Pons (tissue), 1 donor: ENCODE measurements at regions not wholly inside any gene's neighbourhood (a gene's known extent, or its start where the extent isn't known, plus 50 kb on each side); places are given as distances from the start of the nearest gene placed in this dataset.
"Not testable (repeated sequence)": the region's sequence is repeated elsewhere in the genome, so short reads cannot be mapped to it uniquely, and the experiment has no call there.

Experiments used
- DNase-seq: peaks from one replicate; pipeline ENCODE4 v3.0.0-alpha.2; 2016; ENCODE audit warnings: low spot score

DNA sequence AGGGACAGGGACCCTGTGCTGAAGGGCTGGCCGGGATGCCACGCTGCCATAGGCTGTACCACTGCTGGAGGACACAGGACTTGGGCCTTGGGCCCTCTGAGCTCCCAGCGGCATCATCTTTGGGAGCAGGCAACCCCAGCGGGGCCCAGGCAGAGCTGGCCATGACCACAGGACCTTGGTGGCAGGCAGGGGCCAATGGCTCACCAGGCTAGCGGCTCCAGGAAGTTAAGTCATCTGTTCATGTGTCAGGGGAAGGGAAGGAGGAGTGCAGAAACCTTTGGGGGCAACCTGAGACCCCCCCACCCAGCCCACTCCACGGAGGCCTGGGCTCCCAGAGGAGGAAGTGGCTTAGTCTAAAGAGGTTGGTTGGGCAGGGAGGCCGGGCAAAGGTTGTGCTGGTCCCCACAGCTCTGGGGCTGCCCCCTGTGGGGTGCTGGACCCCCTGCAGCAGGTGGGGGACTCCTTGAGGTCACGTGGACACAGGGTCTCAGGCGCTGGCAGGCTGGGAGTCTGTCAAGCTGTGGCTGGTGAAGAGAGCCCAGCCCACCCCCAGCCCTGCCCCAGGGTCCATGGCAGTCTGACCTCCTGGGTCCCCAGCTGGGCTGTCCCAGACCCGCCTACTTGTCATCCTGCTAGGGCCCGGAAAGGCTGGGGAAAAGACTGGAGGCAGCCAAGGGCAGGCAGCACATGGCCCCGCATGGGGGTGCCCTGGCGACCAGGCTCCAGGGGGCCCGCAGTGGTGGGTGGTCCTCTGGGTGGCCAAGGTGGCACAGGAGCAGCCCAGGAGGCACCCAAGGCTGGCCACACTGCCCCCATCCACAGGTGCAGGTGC lies 184.3 kb downstream of the IGLL1 start:
- DNase-seq: no peak

- no peak for DNase-seq
Observed at GRCh38 chr22:23394525-23395326, 185.4 kb downstream of the IGLL1 start.

DNA sequence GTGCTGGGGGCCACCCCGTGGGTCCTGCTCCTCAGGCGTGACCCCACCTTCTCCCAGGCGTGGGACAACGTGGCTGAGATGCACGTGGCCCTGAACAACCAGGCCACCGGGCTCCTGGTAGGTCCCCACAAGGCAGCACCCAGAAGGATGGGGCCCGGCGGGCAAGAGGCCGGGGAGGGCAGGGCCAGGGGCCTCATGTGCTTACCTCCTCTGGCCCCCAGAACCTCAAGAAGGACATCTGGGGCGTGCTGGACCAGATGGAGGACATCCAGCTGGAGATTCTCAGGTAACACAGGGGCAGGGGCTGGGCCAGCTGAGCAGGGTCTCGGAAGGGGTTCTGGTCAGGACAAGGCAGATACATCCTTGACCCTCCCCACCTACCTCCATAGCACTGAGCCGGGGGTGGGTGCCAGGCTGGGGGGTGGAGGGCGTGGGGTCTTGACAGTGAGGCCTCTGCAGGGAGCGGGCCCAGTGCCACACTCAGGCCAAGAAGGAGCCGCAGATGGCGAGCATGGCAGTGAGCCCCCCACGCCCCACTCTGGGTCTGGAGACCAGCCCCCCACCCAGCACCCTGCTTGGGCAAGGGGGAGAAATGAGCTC lies 186.3 kb downstream of the IGLL1 start:
- no peak for DNase-seq

DNA sequence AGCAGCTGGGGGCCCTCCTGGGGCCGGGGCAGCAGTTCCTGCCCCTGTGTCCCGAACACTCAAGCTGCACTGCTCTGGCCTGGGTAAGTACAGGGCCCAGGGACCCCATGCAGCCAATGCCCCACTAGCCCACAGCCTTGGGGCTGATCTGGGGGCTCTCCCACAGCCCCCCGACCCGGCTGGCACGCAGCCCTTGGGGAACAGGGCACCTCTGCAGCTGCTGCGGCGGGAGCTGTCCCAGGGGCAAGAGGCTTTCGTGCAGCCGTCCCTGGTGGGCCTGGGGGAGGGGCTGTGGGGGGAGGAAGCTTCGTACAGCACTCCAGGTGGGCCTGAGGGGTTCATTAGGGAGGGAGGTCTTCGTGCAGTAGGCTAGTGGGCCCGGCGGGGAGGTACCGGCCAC lies 186.9 kb downstream of the IGLL1 start:
- not testable (repeated sequence) for DNase-seq

DNA sequence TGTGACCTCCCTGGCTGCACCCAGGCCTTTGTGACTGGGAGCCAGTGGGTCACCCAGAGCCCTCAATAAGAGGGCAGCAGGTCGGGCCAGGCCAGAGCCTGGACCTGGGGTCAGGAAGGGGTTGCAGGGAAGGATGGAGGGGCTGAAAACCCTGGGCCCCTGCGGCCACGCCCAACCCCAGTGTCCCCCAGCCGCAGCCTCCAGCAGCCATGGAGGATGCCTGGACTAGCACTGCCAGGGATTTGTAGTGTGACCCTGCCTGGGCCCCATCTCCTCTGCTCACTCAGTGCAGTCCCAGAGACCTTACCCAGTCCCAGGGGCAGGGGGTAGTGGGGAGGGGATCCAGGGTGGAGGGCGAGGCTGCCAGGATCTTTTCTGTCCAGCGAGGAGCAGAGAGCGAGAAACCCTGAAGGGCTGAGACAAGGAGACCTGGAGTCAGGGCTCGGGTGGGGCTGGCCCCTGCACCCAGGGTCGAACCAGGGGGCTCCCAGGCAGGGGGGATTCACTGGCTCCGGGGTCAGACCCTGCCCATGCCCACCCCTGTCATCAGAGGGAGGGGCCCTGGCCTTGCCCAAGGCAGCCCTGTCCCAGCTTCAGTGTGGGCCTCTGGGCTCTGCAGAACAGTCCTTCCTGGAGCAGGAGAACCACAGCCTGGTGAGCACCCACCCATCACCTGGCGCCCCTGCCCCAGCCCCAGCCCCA lies 187.5 kb downstream of the IGLL1 start:
- no peak for DNase-seq

DNA sequence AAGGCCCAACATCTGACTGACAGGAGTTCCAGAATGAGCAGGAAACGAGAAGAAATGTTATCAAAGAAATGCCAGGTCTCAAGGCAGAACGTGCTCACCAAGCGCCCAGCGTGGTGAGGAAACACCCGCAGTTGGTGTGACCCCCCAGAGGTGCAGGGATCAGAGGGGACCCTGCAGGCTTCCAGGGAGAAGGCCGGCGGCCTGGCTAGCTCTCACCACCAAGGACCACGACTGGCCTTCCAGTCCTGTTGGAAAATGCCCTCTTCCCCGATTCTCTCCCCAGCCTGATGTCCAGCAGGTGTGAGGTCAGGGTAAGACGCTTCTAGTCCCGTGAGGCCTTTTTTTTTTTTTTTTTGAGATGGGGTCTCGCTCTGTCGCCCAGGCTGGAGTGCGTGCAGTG lies 189.1 kb downstream of the IGLL1 start:
- no peak for DNase-seq

GRCh38 chr22:23389271-23390071 lies 190.6 kb downstream of the IGLL1 start:
- DNase-seq: no peak

GRCh38 chr22:23388517-23388890 lies 191.6 kb downstream of the IGLL1 start:
- no peak for DNase-seq

- DNase-seq: no peak
Observed at GRCh38 chr22:23387827-23388516, 192.1 kb downstream of the IGLL1 start.

GRCh38 chr22:23386822-23387580 lies 193.1 kb downstream of the IGLL1 start:
- no peak for DNase-seq

GRCh38 chr22:23385678-23386631 lies 194.1 kb downstream of the IGLL1 start:
- DNase-seq: peak; percentile 62

DNA sequence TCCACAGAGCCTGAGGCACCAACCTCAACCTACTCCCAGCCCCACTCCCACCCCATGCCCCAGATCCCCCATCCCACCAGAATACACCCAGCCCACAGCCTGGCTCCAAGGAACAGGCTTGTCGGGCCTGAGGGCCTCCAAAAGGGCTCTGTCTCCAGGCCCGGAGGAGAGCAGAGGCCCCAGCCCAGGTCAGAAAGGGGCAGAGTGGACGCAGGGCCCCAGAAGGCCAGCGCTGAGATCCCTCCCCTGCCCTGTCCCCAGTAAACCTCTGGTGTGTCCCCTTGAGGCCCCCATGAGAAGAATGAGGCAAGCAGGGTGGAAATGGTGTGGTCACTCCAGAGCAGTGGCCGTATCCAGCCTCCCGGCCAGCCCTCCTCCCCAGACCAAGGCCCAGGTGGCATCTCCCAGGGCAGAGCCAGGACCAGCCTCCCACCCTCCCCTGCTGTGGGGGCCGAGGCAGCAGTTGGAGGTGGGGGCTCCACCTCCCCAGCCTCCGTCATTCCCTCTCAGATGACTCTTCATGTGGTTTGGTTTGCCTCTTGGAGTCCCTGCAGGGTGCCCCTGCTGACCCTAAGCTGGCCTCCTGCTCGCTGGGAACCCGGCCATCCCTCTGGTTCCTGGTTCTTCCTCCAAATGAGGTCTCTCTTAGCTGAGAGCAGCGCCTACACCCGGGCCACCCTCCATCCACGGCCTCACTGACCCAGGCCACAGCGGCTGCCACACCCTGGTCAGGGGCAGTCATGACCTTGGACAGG lies 195.0 kb downstream of the IGLL1 start:
- no peak for DNase-seq

DNA sequence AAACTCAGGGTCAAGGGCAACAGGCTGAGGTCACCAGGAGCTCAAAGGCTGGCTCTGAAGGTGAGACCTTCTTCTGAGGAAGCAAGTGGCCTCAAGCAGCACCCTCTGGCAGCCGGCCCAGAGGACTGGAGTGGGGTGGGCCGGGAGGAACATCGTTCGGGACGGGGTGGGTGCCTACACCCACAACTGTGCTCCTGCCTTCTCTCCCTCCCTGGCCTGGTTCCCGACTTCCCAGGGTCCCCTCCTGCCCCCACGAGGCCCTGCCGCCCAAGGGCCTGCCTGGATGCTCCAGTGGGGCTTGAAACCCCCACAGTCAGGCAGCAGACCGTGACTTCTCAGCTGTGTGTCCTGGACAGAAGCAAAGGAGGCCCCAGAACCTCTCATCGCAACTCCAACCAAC lies 195.7 kb downstream of the IGLL1 start:
- DNase-seq: no peak

DNA sequence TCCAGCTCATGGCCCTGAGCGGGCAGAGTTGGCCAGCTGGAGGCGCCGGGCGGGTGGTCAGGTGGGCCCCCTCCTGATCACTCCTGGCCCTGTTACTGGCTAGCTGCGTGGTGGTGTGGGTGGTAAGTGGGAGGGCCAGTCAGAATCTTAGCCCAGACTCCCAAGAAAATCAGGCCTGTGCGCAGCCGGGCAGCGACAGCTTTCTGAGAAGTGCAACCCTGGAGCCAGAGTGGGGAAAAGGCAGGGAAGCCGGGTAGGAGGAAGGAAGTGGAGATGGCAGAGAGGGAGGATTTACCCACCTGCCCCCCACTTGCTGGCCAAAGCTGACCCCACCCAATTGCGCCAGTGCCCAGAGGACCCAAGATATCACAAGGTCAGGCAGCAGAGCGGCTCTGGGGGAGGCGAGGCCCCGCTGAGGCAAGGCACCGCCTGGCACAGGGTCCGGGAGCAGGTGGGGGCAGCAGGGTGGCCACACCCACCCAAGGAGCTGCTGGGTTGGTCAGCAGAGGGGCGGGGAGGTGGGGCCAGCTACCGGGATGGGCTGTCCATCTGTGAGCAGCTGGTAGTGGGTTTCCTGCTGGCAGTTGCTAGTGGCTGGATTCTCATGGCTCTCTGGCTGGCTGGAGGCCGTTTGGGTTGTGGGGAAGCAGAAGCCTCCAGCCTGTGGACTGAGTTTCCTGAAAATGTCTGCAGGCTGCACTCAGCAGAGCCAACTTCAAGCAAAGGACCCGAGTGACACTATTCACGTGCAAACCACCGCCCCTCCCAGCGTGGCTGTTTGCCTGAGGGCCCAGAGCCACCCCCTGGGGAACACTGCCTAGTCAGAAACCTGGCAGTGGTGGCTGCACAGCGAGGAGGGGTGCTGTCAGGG lies 196.4 kb downstream of the IGLL1 start:
- DNase-seq: peak; percentile 19

- no peak for DNase-seq
Observed at GRCh38 chr22:23382428-23383218, 197.5 kb downstream of the IGLL1 start.
